ENCODE measurements at regions not wholly inside any gene's neighbourhood (a gene's known extent, or its start where the extent isn't known, plus 50 kb on each side); places are given as distances from the start of the nearest gene placed in this dataset.

- H3K36me3 ChIP-seq (ENCODE audit: insufficient read depth, low read length): no peaks in the 10 kb centered on the region
- TF ChIP-seq REST (IDR thresholded peaks at IDR 0.05; ENCODE audit: borderline replicate concordance) (no peak), EZH2 (IDR thresholded peaks at IDR 0.05; ENCODE audit: borderline replicate concordance, insufficient read depth, low read length, poor library complexity, severe bottlenecking) (no peak), MXI1 (conservative IDR thresholded peaks at IDR 0.05; ENCODE audit: poor library complexity, severe bottlenecking) (no peak), RAD21 (conservative IDR thresholded peaks at IDR 0.05) (no peak), SMC3 (conservative IDR thresholded peaks at IDR 0.05; ENCODE audit: poor library complexity) (no peak), EP300 (conservative IDR thresholded peaks at IDR 0.05; ENCODE audit: poor library complexity, severe bottlenecking) (no peak), CTCF (IDR thresholded peaks at IDR 0.05; ENCODE audit: poor library complexity, severe bottlenecking) (no peak), TAF1 (IDR thresholded peaks at IDR 0.05; ENCODE audit: low read depth) (no peak), POLR2AphosphoS5 (IDR thresholded peaks at IDR 0.05) (no peak)
- H4K20me1 ChIP-seq (ENCODE audit: insufficient read depth): no peaks in the 10 kb centered on the region
- no peak overlapping the region for H3K4me3 ChIP-seq (ENCODE audit: low read length)
- H3K9me2 ChIP-seq (ENCODE audit: insufficient read depth, low read length): no peaks in the 10 kb centered on the region
- H3K9me3 ChIP-seq (ENCODE audit: low read length): no peaks in the 10 kb centered on the region
- no peak overlapping the region for H3K4me2 ChIP-seq (ENCODE audit: low read length)
- no peak overlapping the region for H3K9ac ChIP-seq (ENCODE audit: low read length)
- H2AFZ ChIP-seq (ENCODE audit: low read depth, low read length): no peak overlapping the region
- no peaks in the 10 kb centered on the region for H3F3A ChIP-seq (ENCODE audit: insufficient read depth, low read length, poor library complexity, severe bottlenecking)
- no peaks in the 10 kb centered on the region for H3K27me3 ChIP-seq (ENCODE audit: insufficient read depth, low read depth, low read length)
- H3K27ac ChIP-seq (ENCODE audit: low read length): no peak overlapping the region
- no peaks in the 10 kb centered on the region for H3K79me2 ChIP-seq (replicated peaks; ENCODE audit: insufficient read depth, low read length)
Observed at GRCh38 chr7:25550149-25550548, 321.9 kb upstream of the NPVF start.

DNA sequence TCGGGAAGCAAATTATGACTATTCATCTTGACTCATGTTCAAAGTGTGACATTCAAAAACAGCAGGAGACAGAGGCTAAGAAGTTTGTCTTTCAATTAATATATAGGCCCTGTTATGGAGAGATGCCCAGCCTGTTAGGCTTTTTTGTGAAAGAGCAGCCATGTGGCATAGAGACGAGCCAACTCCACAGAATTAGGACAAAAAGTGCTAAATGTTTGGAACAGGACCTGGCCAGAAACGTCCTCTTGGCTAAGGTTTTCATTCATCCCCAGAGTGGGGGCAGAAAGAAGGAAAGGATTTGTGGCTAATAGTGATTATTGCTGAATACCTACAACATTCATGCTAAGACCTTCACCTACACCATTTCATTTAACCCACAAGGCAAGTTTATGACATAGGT is 324.7 kb upstream of the NPVF start:
- Histone ChIP-seq H3K9ac (ENCODE audit: low read length) (no peak overlapping the region), H3F3A (ENCODE audit: insufficient read depth, low read length, poor library complexity, severe bottlenecking) (no peaks in the 10 kb centered on the region), H3K27ac (ENCODE audit: low read length) (no peak overlapping the region), H3K79me2 (replicated peaks; ENCODE audit: insufficient read depth, low read length) (no peaks in the 10 kb centered on the region), H3K27me3 (ENCODE audit: insufficient read depth, low read depth, low read length) (no peaks in the 10 kb centered on the region), H2AFZ (ENCODE audit: low read depth, low read length) (no peak overlapping the region), H3K9me3 (ENCODE audit: low read length) (no peaks in the 10 kb centered on the region), H3K9me2 (ENCODE audit: insufficient read depth, low read length) (no peaks in the 10 kb centered on the region), H3K36me3 (ENCODE audit: insufficient read depth, low read length) (no peaks in the 10 kb centered on the region), H3K4me2 (ENCODE audit: low read length) (no peak overlapping the region), H3K4me3 (ENCODE audit: low read length) (no peak overlapping the region), H4K20me1 (ENCODE audit: insufficient read depth) (no peaks in the 10 kb centered on the region)
- TF ChIP-seq REST (IDR thresholded peaks at IDR 0.05; ENCODE audit: borderline replicate concordance) (no peak), TAF1 (IDR thresholded peaks at IDR 0.05; ENCODE audit: low read depth) (no peak), MXI1 (conservative IDR thresholded peaks at IDR 0.05; ENCODE audit: poor library complexity, severe bottlenecking) (no peak), EZH2 (IDR thresholded peaks at IDR 0.05; ENCODE audit: borderline replicate concordance, insufficient read depth, low read length, poor library complexity, severe bottlenecking) (no peak), POLR2AphosphoS5 (IDR thresholded peaks at IDR 0.05) (no peak), CTCF (IDR thresholded peaks at IDR 0.05; ENCODE audit: poor library complexity, severe bottlenecking) (no peak)

Measured in neural cell (in vitro differentiated cells).